ENCODE measurements at regions not wholly inside any gene's neighbourhood (a gene's known extent, or its start where the extent isn't known, plus 50 kb on each side); places are given as distances from the start of the nearest gene placed in this dataset.

DNA sequence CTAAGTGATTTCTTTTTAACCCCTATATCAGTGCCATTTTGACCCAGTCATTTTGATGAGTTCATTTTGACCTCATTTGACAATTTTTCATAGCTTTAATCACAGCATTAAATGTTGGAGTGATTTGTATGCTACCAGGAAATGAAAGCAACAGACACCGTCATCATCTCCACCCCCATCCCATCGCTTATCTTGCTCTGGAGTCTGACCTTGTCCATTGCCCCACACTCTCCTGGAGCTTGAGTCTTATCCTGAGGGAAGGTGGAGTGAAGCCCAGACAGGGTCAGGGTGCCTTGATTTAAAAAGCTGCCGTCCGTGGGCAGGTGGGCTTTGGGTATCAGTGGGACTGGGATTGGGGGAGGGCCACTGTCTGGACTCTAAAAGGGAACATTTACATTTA is 94.7 kb upstream of the JCAD start:
- H2AFZ ChIP-seq (ENCODE audit: low read length): no peak overlapping the region
- H3K9me3 ChIP-seq (ENCODE audit: insufficient read depth, low read depth, low read length): no peaks in the 10 kb centered on the region
- TF ChIP-seq EZH2phosphoT487 (IDR thresholded peaks at IDR 0.05; ENCODE audit: borderline replicate concordance): no peak
- TF ChIP-seq, protein P1, sequence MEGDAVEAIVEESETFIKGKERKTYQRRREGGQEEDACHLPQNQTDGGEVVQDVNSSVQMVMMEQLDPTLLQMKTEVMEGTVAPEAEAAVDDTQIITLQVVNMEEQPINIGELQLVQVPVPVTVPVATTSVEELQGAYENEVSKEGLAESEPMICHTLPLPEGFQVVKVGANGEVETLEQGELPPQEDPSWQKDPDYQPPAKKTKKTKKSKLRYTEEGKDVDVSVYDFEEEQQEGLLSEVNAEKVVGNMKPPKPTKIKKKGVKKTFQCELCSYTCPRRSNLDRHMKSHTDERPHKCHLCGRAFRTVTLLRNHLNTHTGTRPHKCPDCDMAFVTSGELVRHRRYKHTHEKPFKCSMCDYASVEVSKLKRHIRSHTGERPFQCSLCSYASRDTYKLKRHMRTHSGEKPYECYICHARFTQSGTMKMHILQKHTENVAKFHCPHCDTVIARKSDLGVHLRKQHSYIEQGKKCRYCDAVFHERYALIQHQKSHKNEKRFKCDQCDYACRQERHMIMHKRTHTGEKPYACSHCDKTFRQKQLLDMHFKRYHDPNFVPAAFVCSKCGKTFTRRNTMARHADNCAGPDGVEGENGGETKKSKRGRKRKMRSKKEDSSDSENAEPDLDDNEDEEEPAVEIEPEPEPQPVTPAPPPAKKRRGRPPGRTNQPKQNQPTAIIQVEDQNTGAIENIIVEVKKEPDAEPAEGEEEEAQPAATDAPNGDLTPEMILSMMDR (conservative IDR thresholded peaks at IDR 0.05; ENCODE audit: low read length): no peak

GRCh38 chr10:30151581-30152389 is 92.4 kb upstream of the JCAD start:
- no peak overlapping the region for H2AFZ ChIP-seq (ENCODE audit: low read length)
- H3K4me2 ChIP-seq (ENCODE audit: low read depth, low read length, poor library complexity, severe bottlenecking): no peak overlapping the region
- no peak overlapping the region for H3K4me3 ChIP-seq (ENCODE audit: low read length, poor library complexity, severe bottlenecking)
- H3K9me3 ChIP-seq (ENCODE audit: insufficient read depth, low read depth, low read length): no peaks in the 10 kb centered on the region
- H4K20me1 ChIP-seq (ENCODE audit: insufficient read depth, low read length, poor library complexity, severe bottlenecking): no peaks in the 10 kb centered on the region
- H3K36me3 ChIP-seq (ENCODE audit: insufficient read depth, low read length): no peaks in the 10 kb centered on the region
- H3K27me3 ChIP-seq (ENCODE audit: insufficient read depth, low read length, poor library complexity, severe bottlenecking): no peaks in the 10 kb centered on the region
- TF ChIP-seq EZH2phosphoT487 (IDR thresholded peaks at IDR 0.05; ENCODE audit: borderline replicate concordance): no peak
- TF ChIP-seq, protein P1 (conservative IDR thresholded peaks at IDR 0.05; ENCODE audit: low read length): no peak
- H3K79me2 ChIP-seq (ENCODE audit: insufficient read depth, low read length): no peaks in the 10 kb centered on the region
- H3F3A ChIP-seq (ENCODE audit: low read depth): no peaks in the 10 kb centered on the region
- H3K9me2 ChIP-seq (replicated peaks; ENCODE audit: low read depth, low read length): no peaks in the 10 kb centered on the region
- H3K9ac ChIP-seq (ENCODE audit: low read depth, low read length, poor library complexity, severe bottlenecking): no peak overlapping the region
- no peaks in the 10 kb centered on the region for H3K4me1 ChIP-seq (ENCODE audit: insufficient read depth, low read length, poor library complexity, severe bottlenecking)

More for the DNA sequence above, 94.7 kb upstream of the JCAD start:
- Histone ChIP-seq H3K79me2 (ENCODE audit: insufficient read depth, low read length) (no peaks in the 10 kb centered on the region), H3F3A (ENCODE audit: low read depth) (no peaks in the 10 kb centered on the region), H3K36me3 (ENCODE audit: insufficient read depth, low read length) (no peaks in the 10 kb centered on the region), H3K4me2 (ENCODE audit: low read depth, low read length, poor library complexity, severe bottlenecking) (no peak overlapping the region), H3K9ac (ENCODE audit: low read depth, low read length, poor library complexity, severe bottlenecking) (no peak overlapping the region), H3K4me1 (ENCODE audit: insufficient read depth, low read length, poor library complexity, severe bottlenecking) (no peaks in the 10 kb centered on the region), H3K27me3 (ENCODE audit: insufficient read depth, low read length, poor library complexity, severe bottlenecking) (no peaks in the 10 kb centered on the region), H3K9me2 (replicated peaks; ENCODE audit: low read depth, low read length) (no peaks in the 10 kb centered on the region), H3K4me3 (ENCODE audit: low read length, poor library complexity, severe bottlenecking) (no peak overlapping the region), H4K20me1 (ENCODE audit: insufficient read depth, low read length, poor library complexity, severe bottlenecking) (no peaks in the 10 kb centered on the region)

GRCh38 chr10:30141423-30141822 is 82.0 kb upstream of the JCAD start:
- H4K20me1 ChIP-seq (ENCODE audit: insufficient read depth, low read length, poor library complexity, severe bottlenecking): no peaks in the 10 kb centered on the region
- no peaks in the 10 kb centered on the region for H3K4me1 ChIP-seq (ENCODE audit: insufficient read depth, low read length, poor library complexity, severe bottlenecking)
- no peaks in the 10 kb centered on the region for H3F3A ChIP-seq (ENCODE audit: low read depth)
- H3K9ac ChIP-seq (ENCODE audit: low read depth, low read length, poor library complexity, severe bottlenecking): no peak overlapping the region
- no peaks in the 10 kb centered on the region for H3K27me3 ChIP-seq (ENCODE audit: insufficient read depth, low read length, poor library complexity, severe bottlenecking)
- H3K9me3 ChIP-seq (ENCODE audit: insufficient read depth, low read depth, low read length): no peaks in the 10 kb centered on the region
- no peak overlapping the region for H3K4me3 ChIP-seq (ENCODE audit: low read length, poor library complexity, severe bottlenecking)
- no peak overlapping the region for H2AFZ ChIP-seq (ENCODE audit: low read length)
- H3K36me3 ChIP-seq (ENCODE audit: insufficient read depth, low read length): no peaks in the 10 kb centered on the region
- no peaks in the 10 kb centered on the region for H3K79me2 ChIP-seq (ENCODE audit: insufficient read depth, low read length)
- no peak overlapping the region for H3K4me2 ChIP-seq (ENCODE audit: low read depth, low read length, poor library complexity, severe bottlenecking)
- no peaks in the 10 kb centered on the region for H3K9me2 ChIP-seq (replicated peaks; ENCODE audit: low read depth, low read length)
- no peak for TF ChIP-seq EZH2phosphoT487 (IDR thresholded peaks at IDR 0.05; ENCODE audit: borderline replicate concordance)
- TF ChIP-seq, protein P1 (conservative IDR thresholded peaks at IDR 0.05; ENCODE audit: low read length): no peak

Data from Loucy (cell line).